Right atrium auricular region (tissue), 2 donors: ENCODE measurements at regions not wholly inside any gene's neighbourhood (a gene's known extent, or its start where the extent isn't known, plus 50 kb on each side); places are given as distances from the start of the nearest gene placed in this dataset.
"Not testable (repeated sequence)": the region's sequence is repeated elsewhere in the genome, so short reads cannot be mapped to it uniquely, and the experiment has no call there.

Source experiments
- DNase-seq: peaks from one replicate; pipeline ENCODE4 v3.0.0-alpha.2; 2019; ENCODE audit warnings: low spot score
- H3K27ac ChIP-seq, 2 donors: fragments of 200-600 bp; sonication (generic); 1 replicate in 1 of 2; 2 replicates in 1 of 2; pipeline ENCODE4 v1.5.1; 2016 to 2019
- H3K27me3 ChIP-seq, 2 donors: fragments of 200-600 bp; sonication (generic); one replicate each; pipeline versions ENCODE4 v1.5.1 to v1.6.0; 2017 to 2019
- H3K36me3 ChIP-seq: fragments of 200-600 bp; sonication (generic); one replicate; pipeline ENCODE4 v1.5.1; 2016
- H3K4me1 ChIP-seq, 2 donors: fragments of 200-600 bp; sonication (generic); one replicate each; pipeline versions ENCODE4 v1.5.1 to v1.6.0; 2017 to 2019
- H3K4me3 ChIP-seq, 2 donors: fragments of 200-600 bp; sonication (generic); 1 replicate in 1 of 2; 2 replicates in 1 of 2; pipeline ENCODE4 v1.5.1; 2017 to 2019; ENCODE audit warnings: mild to moderate bottlenecking in 1 of 2, moderate library complexity in 1 of 2
- H3K9me3 ChIP-seq, 2 donors: fragments of 200-600 bp; sonication (generic); one replicate each; pipeline ENCODE4 v1.5.1; 2019
- TF ChIP-seq, protein P1 (sequence below), 2 donors: fragments of 200-600 bp; sonication (generic); IDR thresholded peaks; one replicate each; pipeline ENCODE4 v1.5.1; 2019; ENCODE audit warnings: antibody characterized with exemption in 2 of 2

GRCh38 chr14:105581551-105582341 lies 55.4 kb downstream of the TMEM121 start:
- DNase-seq, result no peak
- Histone ChIP-seq H3K4me1 (no peaks in the 10 kb centered on the region), H3K9me3 (no peaks in the 10 kb centered on the region), H3K27me3 (no peaks in the 10 kb centered on the region), H3K4me3 (no peak overlapping the region), H3K27ac (no peak overlapping the region), H3K36me3 (no peaks in the 10 kb centered on the region)
- TF ChIP-seq, protein P1, sequence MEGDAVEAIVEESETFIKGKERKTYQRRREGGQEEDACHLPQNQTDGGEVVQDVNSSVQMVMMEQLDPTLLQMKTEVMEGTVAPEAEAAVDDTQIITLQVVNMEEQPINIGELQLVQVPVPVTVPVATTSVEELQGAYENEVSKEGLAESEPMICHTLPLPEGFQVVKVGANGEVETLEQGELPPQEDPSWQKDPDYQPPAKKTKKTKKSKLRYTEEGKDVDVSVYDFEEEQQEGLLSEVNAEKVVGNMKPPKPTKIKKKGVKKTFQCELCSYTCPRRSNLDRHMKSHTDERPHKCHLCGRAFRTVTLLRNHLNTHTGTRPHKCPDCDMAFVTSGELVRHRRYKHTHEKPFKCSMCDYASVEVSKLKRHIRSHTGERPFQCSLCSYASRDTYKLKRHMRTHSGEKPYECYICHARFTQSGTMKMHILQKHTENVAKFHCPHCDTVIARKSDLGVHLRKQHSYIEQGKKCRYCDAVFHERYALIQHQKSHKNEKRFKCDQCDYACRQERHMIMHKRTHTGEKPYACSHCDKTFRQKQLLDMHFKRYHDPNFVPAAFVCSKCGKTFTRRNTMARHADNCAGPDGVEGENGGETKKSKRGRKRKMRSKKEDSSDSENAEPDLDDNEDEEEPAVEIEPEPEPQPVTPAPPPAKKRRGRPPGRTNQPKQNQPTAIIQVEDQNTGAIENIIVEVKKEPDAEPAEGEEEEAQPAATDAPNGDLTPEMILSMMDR (IDR thresholded peaks at IDR 0.05), result no peak

GRCh38 chr14:105582639-105583038 lies 56.3 kb downstream of the TMEM121 start:
- no peaks in the 10 kb centered on the region for H3K9me3 ChIP-seq
- DNase-seq, result no peak
- H3K27ac ChIP-seq, result no peak overlapping the region
- H3K4me3 ChIP-seq, result no peak overlapping the region
- no peaks in the 10 kb centered on the region for H3K36me3 ChIP-seq
- TF ChIP-seq, protein P1 (IDR thresholded peaks at IDR 0.05), result no peak
- H3K4me1 ChIP-seq, result no peaks in the 10 kb centered on the region
- no peaks in the 10 kb centered on the region for H3K27me3 ChIP-seq

DNA sequence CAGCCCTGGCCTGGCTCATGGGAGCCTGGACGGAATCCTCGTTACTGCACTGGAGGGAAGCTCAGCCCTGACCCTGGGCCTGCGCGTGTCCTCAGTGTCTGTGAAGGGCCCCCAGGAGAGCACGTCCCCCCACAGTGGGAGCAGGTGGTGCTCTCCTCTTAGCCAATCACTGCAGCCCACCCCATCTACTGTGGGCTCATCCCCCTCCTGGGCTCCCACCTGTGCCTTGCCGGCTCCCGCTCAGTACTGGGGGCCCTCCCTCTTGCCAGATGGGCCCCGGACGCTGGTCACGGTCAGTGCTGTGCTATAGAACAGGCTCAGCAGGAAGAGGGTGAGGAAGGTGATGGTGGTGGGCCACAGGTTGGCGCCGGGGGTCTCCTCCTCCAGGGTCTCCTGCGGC lies 57.5 kb downstream of the TMEM121 start:
- H3K4me1 ChIP-seq, DNase-seq, H3K9me3 ChIP-seq, H3K36me3 ChIP-seq, H3K4me3 ChIP-seq, H3K27me3 ChIP-seq, H3K27ac ChIP-seq: not testable (repeated sequence)

DNA sequence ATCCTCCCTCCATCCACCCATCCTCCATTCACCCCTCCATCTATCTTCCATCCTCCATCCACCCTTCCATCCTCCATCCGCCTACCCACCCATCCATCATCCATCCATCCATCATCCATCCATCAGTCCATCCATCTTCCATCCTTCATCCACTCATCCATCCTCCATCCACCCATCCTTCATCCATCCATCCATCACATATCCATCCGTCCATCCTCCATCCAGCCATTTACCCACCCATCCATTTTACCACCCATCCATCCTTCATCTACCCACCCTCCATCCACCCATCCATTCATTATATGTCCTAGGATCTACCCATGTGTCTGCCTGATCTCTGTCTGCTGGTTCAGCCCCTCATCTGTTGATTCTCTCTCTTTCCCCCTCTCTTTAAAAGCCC lies 58.9 kb downstream of the TMEM121 start:
- not testable (repeated sequence) for H3K9me3 ChIP-seq, H3K27me3 ChIP-seq, H3K4me1 ChIP-seq, H3K4me3 ChIP-seq, DNase-seq, H3K27ac ChIP-seq, H3K36me3 ChIP-seq

DNA sequence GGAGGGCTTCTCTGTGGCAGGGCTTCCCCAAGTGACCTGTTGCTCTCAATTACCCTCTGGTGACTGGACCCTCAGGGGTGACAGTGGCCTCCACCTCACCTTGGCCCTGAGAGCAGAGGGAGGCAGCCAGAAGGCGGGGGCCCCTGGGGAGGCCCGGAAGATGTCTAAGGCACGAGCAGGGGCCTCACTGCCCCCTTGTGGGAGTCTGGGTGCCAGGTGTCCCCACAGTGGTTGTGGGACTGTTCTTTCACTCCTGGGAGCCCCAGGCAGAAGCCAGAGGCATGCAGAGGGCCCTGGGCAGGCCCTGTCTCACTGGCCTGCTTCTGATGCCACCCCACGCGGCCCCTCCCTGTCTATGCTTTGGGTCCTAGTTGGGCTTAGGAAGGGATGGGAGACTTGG lies 59.3 kb downstream of the TMEM121 start:
- not testable (repeated sequence) for H3K36me3 ChIP-seq, H3K4me1 ChIP-seq, H3K27me3 ChIP-seq, H3K4me3 ChIP-seq, DNase-seq, H3K27ac ChIP-seq, H3K9me3 ChIP-seq

GRCh38 chr14:105586144-105586872 lies 59.9 kb downstream of the TMEM121 start:
- DNase-seq, H3K9me3 ChIP-seq, H3K4me3 ChIP-seq: not testable (repeated sequence)

GRCh38 chr14:105587034-105587433 lies 60.7 kb downstream of the TMEM121 start:
- not testable (repeated sequence) for H3K36me3 ChIP-seq, H3K9me3 ChIP-seq, H3K27me3 ChIP-seq, H3K27ac ChIP-seq, H3K4me3 ChIP-seq, DNase-seq, H3K4me1 ChIP-seq

More at GRCh38 chr14:105586144-105586872, 59.9 kb downstream of the TMEM121 start:
- not testable (repeated sequence) for H3K36me3 ChIP-seq, H3K4me1 ChIP-seq, H3K27me3 ChIP-seq, H3K27ac ChIP-seq

DNA sequence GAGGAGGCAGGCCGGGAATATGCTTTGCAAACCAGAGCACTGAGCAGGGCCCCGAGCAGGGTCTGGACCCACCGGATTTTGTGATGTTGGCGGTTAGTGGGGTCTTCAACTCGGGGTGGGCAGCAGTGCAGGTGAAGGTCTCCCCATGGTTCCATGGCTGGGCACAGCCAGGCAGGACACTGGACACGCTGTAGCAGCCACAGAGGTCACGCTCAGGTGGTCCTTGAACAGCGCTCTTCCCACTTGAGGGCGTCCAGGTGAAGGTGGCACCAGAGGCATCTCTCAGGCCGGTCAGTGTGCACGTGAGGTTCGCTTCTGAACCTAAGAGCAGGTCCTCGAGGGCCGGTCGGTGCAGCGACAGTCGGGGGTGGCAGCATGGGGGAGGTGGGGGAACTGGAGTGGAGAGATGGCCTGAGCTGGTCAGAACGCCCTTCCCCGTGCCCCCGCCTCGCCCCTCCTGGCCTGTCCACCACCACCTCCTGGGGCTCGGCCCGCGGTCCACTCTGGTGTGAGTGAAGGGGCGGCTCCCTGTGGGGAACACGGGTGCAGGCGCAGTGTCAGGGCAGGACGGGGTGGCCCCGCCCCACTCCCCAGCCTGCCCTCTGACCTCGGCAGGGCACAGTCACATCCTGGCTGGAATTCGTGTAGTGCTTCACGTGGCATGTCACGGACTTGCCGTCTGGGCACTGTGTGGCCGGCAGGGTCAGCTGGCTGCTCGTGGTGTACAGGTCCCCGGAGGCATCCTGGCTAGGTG lies 61.3 kb downstream of the TMEM121 start:
- DNase-seq, H3K4me1 ChIP-seq, H3K27ac ChIP-seq, H3K4me3 ChIP-seq, H3K27me3 ChIP-seq, H3K9me3 ChIP-seq, H3K36me3 ChIP-seq: not testable (repeated sequence)
